Memory B cell (primary cell): ENCODE measurements at regions not wholly inside any gene's neighbourhood (a gene's known extent, or its start where the extent isn't known, plus 50 kb on each side); places are given as distances from the start of the nearest gene placed in this dataset.

Experiments
- ATAC-seq: fragments of 150-1000 bp; cut with Tn5 transposase; 2 replicates; pipeline ENCODE4 v1.10.0; 2021; ENCODE audit warnings: low read depth, mild to moderate bottlenecking, moderate library complexity
- DNase-seq, 2 donors: peaks; one replicate each; pipeline ENCODE4 v3.0.0; 2022; ENCODE audit warnings: low spot score in 2 of 2
- H3K27ac Mint-ChIP-seq: one replicate; pipeline ENCODE4 v1.8.0; 2022; ENCODE audit warnings: mild to moderate bottlenecking, moderate library complexity, mixed read lengths
- H3K27me3 Mint-ChIP-seq: one replicate; pipeline ENCODE4 v1.8.0; 2022; ENCODE audit warnings: mixed read lengths
- H3K36me3 Mint-ChIP-seq: one replicate; pipeline ENCODE4 v1.8.0; 2022; ENCODE audit warnings: mild to moderate bottlenecking, mixed read lengths
- H3K4me1 Mint-ChIP-seq: one replicate; pipeline ENCODE4 v1.8.0; 2022; ENCODE audit warnings: mixed read lengths
- H3K4me3 Mint-ChIP-seq: one replicate; pipeline ENCODE4 v1.8.0; 2022; ENCODE audit warnings: mild to moderate bottlenecking, moderate library complexity, mixed read lengths
- H3K9me3 Mint-ChIP-seq: one replicate; pipeline ENCODE4 v1.8.0; 2022; ENCODE audit warnings: mixed read lengths

DNA sequence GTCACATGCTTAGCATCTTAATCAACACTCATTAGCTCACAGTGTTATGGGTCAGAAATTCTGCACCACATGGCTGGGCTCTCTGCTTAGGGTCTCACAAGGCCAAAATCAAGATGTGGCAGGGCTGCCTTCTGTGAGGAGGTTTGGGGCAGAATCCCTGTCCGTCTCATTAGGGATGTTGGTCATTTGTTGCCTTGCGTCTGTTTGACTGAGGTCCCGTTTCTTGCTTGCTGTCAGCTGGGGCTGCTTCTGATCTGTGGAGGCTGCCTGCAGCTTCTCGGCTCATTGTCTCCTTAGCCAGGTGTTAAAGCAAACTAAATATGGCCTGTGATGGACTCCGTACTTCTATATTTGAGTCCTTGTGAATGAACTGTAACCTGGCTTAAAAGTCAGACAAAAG, 146.5 kb downstream of the NDUFA10 start:
- Mint-ChIP-seq H3K4me1 (peaks cover 20% of the 10 kb centered on the region), H3K27ac (no peak overlapping the region), H3K27me3 (peaks cover 11% of the 10 kb centered on the region), H3K9me3 (no peaks in the 10 kb centered on the region), H3K36me3 (no peaks in the 10 kb centered on the region), H3K4me3 (peak overlapping the region; percentile 33)
- DNase-seq (no peak), ATAC-seq (no peak)

DNA sequence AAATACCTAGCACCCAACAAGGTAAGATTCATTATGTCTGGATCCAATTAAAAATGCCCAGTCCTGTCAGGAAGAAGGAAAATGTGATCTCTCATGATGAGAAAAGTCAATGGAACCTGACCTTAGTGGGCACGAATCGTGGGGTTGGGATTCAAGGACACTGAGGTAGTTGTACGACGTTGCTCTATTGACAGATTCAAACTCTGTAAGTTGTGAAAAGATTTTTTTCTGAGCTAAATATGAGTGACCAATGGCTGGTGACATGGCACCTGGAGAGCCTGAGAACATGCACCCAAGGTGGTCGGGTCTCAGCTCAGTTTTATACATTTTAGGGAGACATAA, 148.2 kb downstream of the NDUFA10 start:
- Mint-ChIP-seq H3K36me3 (no peaks in the 10 kb centered on the region), H3K9me3 (no peaks in the 10 kb centered on the region), H3K4me1 (peaks cover 17% of the 10 kb centered on the region), H3K27me3 (peaks cover 11% of the 10 kb centered on the region), H3K27ac (no peak overlapping the region), H3K4me3 (no peak overlapping the region)
- no peak for DNase-seq
- no peak for ATAC-seq

GRCh38 chr2:239876271-239876947, 148.7 kb downstream of the NDUFA10 start:
- H3K27ac Mint-ChIP-seq, result no peak overlapping the region
- DNase-seq, result no peak
- H3K4me3 Mint-ChIP-seq, result no peak overlapping the region
- no peaks in the 10 kb centered on the region for H3K36me3 Mint-ChIP-seq
- ATAC-seq, result no peak
- H3K4me1 Mint-ChIP-seq, result peaks cover 16% of the 10 kb centered on the region
- H3K9me3 Mint-ChIP-seq, result no peaks in the 10 kb centered on the region
- H3K27me3 Mint-ChIP-seq, result peaks cover 11% of the 10 kb centered on the region

- ATAC-seq, result no peak
- H3K27ac Mint-ChIP-seq, result no peak overlapping the region
- peaks cover 15% of the 10 kb centered on the region for H3K4me1 Mint-ChIP-seq
- H3K9me3 Mint-ChIP-seq, result no peaks in the 10 kb centered on the region
- no peaks in the 10 kb centered on the region for H3K36me3 Mint-ChIP-seq
- no peak overlapping the region for H3K4me3 Mint-ChIP-seq
- H3K27me3 Mint-ChIP-seq, result peaks cover 10% of the 10 kb centered on the region
- DNase-seq, result peak in 1 of 2 donors; percentile 8
Observed at GRCh38 chr2:239874636-239875356, 150.3 kb downstream of the NDUFA10 start.

DNA sequence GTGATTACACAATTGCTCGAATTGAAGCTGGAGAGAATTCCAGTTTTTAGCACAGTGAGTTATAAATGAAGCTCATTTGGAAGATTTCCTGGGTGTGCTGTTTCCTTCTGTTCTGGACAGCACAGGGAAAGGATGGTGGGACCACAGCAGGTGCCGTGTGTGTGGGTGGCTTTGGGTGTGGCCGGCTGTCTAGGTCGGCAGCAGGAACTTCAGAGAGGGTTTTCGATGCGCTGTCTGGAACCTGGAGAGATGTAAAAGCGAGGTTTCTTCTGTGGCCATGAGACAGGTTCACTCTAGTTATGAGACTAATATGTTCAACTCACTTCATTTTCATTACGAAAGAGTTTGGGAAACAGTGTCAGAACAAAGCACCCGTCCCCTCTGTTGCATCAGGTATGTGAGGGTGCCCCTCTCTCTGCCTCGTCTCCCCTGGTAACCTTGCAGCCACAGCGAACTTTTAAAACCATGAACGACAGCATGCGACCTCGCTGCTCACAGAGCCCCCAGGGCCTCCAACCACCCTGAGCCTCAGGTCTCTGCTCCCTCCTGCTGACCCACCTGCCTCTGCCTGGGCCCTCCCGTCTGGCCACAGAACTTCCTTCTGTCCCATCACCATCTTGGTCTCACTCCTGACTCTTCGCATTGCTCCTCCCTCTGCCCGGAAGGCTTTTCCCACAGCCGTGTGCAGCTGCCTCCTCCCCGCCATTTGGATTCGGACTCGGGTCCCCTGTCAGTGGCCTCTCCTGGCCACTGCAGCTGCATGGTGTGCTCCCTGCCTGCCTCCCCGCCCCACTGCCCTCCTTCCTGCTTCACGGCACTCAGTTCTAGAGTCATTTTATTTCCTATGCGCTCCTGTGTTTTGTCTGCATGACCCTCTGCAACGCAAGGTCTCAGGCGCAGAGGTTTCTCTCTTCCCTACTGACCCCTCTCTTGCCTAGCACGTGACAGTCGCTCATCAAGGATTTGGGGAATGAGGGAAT, 151.2 kb downstream of the NDUFA10 start:
- no peak for ATAC-seq
- Mint-ChIP-seq H3K9me3 (no peaks in the 10 kb centered on the region), H3K36me3 (no peaks in the 10 kb centered on the region), H3K4me1 (peaks cover 14% of the 10 kb centered on the region), H3K4me3 (no peak overlapping the region), H3K27me3 (peaks cover 10% of the 10 kb centered on the region), H3K27ac (no peak overlapping the region)
- DNase-seq, result peak in 1 of 2 donors; percentile 1

GRCh38 chr2:239871481-239872435, 153.4 kb downstream of the NDUFA10 start:
- Mint-ChIP-seq H3K27ac (no peak overlapping the region), H3K4me3 (no peak overlapping the region), H3K9me3 (no peaks in the 10 kb centered on the region), H3K27me3 (peaks cover 10% of the 10 kb centered on the region), H3K36me3 (no peaks in the 10 kb centered on the region), H3K4me1 (peaks cover 3% of the 10 kb centered on the region)
- no peak for ATAC-seq
- DNase-seq, result peak in 1 of 2 donors; percentile 5

- Mint-ChIP-seq H3K9me3 (no peaks in the 10 kb centered on the region), H3K4me1 (peaks cover 3% of the 10 kb centered on the region), H3K4me3 (no peak overlapping the region), H3K27ac (no peak overlapping the region), H3K36me3 (no peaks in the 10 kb centered on the region), H3K27me3 (peaks cover 9% of the 10 kb centered on the region)
- ATAC-seq, result no peak
- DNase-seq, result peak in 1 of 2 donors; percentile 5
Observed at GRCh38 chr2:239870863-239871262, 154.3 kb downstream of the NDUFA10 start.

GRCh38 chr2:239870276-239870675, 154.9 kb downstream of the NDUFA10 start:
- H3K4me3 Mint-ChIP-seq, result no peak overlapping the region

GRCh38 chr2:239869272-239870155, 155.6 kb downstream of the NDUFA10 start:
- DNase-seq, result peak in 1 of 2 donors; percentile 9

More at GRCh38 chr2:239870276-239870675, 154.9 kb downstream of the NDUFA10 start:
- H3K27ac Mint-ChIP-seq, result no peak overlapping the region
- DNase-seq (peak in 1 of 2 donors; percentile 5), ATAC-seq (no peak)
- H3K27me3 Mint-ChIP-seq, result peaks cover 7% of the 10 kb centered on the region
- H3K9me3 Mint-ChIP-seq, result no peaks in the 10 kb centered on the region
- H3K4me1 Mint-ChIP-seq, result peaks cover 3% of the 10 kb centered on the region
- no peaks in the 10 kb centered on the region for H3K36me3 Mint-ChIP-seq

GRCh38 chr2:239868556-239869181, 156.5 kb downstream of the NDUFA10 start:
- Mint-ChIP-seq H3K27ac (no peak overlapping the region), H3K4me1 (no peaks in the 10 kb centered on the region), H3K27me3 (no peaks in the 10 kb centered on the region), H3K36me3 (no peaks in the 10 kb centered on the region), H3K4me3 (no peak overlapping the region), H3K9me3 (no peaks in the 10 kb centered on the region)
- no peak for ATAC-seq
- peak in 1 of 2 donors; percentile 4 for DNase-seq

More at GRCh38 chr2:239869272-239870155, 155.6 kb downstream of the NDUFA10 start:
- H3K36me3 Mint-ChIP-seq, result no peaks in the 10 kb centered on the region
- no peak overlapping the region for H3K4me3 Mint-ChIP-seq
- H3K4me1 Mint-ChIP-seq, result peaks cover 1% of the 10 kb centered on the region
- no peaks in the 10 kb centered on the region for H3K9me3 Mint-ChIP-seq
- H3K27me3 Mint-ChIP-seq, result peaks cover 5% of the 10 kb centered on the region
- H3K27ac Mint-ChIP-seq, result no peak overlapping the region
- no peak for ATAC-seq

DNA sequence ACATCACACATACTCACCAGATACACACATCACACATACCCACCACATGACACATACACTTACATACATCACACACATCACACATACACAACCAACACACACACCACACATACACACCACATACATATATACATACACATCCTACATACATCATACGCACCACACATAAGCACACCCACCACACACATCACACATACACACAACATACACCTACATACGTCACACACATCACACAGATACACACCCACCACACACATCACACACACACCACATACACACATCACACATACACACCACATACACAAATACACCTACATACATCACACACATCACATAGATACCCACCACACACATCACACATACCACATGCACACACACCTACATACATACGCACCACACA, 158.4 kb downstream of the NDUFA10 start:
- H3K36me3 Mint-ChIP-seq, result no peaks in the 10 kb centered on the region
- no peaks in the 10 kb centered on the region for H3K4me1 Mint-ChIP-seq
- ATAC-seq (no peak), DNase-seq (no peak)
- no peak overlapping the region for H3K4me3 Mint-ChIP-seq
- H3K27ac Mint-ChIP-seq, result no peak overlapping the region
- H3K27me3 Mint-ChIP-seq, result no peaks in the 10 kb centered on the region
- H3K9me3 Mint-ChIP-seq, result no peaks in the 10 kb centered on the region

- Mint-ChIP-seq H3K4me3 (no peak overlapping the region), H3K36me3 (no peaks in the 10 kb centered on the region), H3K9me3 (no peaks in the 10 kb centered on the region), H3K27ac (no peak overlapping the region), H3K27me3 (no peaks in the 10 kb centered on the region), H3K4me1 (no peaks in the 10 kb centered on the region)
- no peak for DNase-seq
- ATAC-seq, result no peak
Observed at GRCh38 chr2:239866350-239866749, 158.8 kb downstream of the NDUFA10 start.
